MCF 10A (cell line): ENCODE measurements at regions not wholly inside any gene's neighbourhood (a gene's known extent, or its start where the extent isn't known, plus 50 kb on each side); places are given as distances from the start of the nearest gene placed in this dataset.

Experiments used
- BruUV-seq: library from RNA; stranded (reverse); fragments of 400-500 nt; replicated peaks from 2 replicates; lab custom pipeline; 2021; lab: Mats Ljungman, UMichigan
- CTCF ChIA-PET: fragments of 300-600 bp; sonication (Branson Sonifier 250); formaldehyde crosslinking; extraction: SDS; loops from one replicate; lab custom pipeline; 2021; ENCODE audit warnings: antibody characterized with exemption, inconsistent platforms; lab: Yijun Ruan, JAX
- POLR2A ChIA-PET: fragments of 300-600, 350-650 bp; sonication (Branson Sonifier 250); formaldehyde crosslinking; extraction: SDS; loops from one replicate; lab custom pipeline; 2020; ENCODE audit warnings: antibody characterized with exemption, inconsistent platforms; lab: Yijun Ruan, JAX
- DNase-seq: peaks from one replicate; pipeline ENCODE4 v3.0.0-alpha.2; 2018; ENCODE audit not compliant: unreplicated experiment
- H3K27ac Mint-ChIP-seq: one replicate; pipeline ENCODE4 v1.8.0; 2022; ENCODE audit warnings: mild to moderate bottlenecking, low read depth, mixed read lengths; ENCODE audit not compliant: unreplicated experiment
- H3K27me3 Mint-ChIP-seq: one replicate; pipeline ENCODE4 v1.8.0; 2022; ENCODE audit warnings: mixed read lengths; ENCODE audit not compliant: insufficient read depth, unreplicated experiment
- H3K36me3 Mint-ChIP-seq: one replicate; pipeline ENCODE4 v1.8.0; 2022; ENCODE audit warnings: mild to moderate bottlenecking, moderate library complexity, mixed read lengths; ENCODE audit not compliant: insufficient read depth, unreplicated experiment
- H3K4me1 Mint-ChIP-seq: one replicate; pipeline ENCODE4 v1.8.0; 2022; ENCODE audit warnings: mixed read lengths; ENCODE audit not compliant: insufficient read depth, unreplicated experiment
- H3K4me3 Mint-ChIP-seq: one replicate; pipeline ENCODE4 v1.8.0; 2022; ENCODE audit warnings: mild to moderate bottlenecking, moderate library complexity, mixed read lengths; ENCODE audit not compliant: unreplicated experiment
- H3K9me3 Mint-ChIP-seq: one replicate; pipeline ENCODE4 v1.8.0; 2022; ENCODE audit warnings: mixed read lengths; ENCODE audit not compliant: unreplicated experiment
- intact Hi-C: fragments of 100-400 bp; cut with micrococcal nuclease; formaldehyde crosslinking; loops from 2 replicates; pipeline ENCODE4 v1.14.1; 2022
- TF ChIP-seq, protein P1 (sequence below): fragments of 200-600 bp; IDR thresholded peaks from one replicate; pipeline ENCODE4 v1.8.0; 2022; ENCODE audit warnings: antibody characterized with exemption, mild to moderate bottlenecking; ENCODE audit not compliant: unreplicated experiment

DNA sequence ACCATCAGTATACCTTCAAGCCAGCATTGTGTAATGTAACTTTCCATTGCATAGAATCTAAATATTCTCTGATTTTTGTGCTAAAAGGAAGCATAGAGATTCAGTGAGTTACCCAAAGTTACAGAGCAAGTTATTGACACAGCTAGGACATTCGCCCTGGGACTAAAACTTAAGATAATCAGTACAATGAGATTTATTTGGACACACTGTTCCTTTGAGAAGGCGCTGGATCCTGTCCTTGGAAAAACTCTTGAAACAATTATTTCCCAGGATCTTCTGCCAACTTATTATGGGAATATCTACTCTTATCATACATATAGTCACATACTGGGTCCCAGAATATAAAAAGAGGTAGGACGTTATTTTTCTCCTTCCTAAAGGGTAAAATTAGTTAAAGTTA lies 392.0 kb downstream of the UBE2NL start:
- DNase-seq = no peak
- peaks cover 8% of the 10 kb centered on the region for H3K9me3 Mint-ChIP-seq
- TF ChIP-seq, protein P1, sequence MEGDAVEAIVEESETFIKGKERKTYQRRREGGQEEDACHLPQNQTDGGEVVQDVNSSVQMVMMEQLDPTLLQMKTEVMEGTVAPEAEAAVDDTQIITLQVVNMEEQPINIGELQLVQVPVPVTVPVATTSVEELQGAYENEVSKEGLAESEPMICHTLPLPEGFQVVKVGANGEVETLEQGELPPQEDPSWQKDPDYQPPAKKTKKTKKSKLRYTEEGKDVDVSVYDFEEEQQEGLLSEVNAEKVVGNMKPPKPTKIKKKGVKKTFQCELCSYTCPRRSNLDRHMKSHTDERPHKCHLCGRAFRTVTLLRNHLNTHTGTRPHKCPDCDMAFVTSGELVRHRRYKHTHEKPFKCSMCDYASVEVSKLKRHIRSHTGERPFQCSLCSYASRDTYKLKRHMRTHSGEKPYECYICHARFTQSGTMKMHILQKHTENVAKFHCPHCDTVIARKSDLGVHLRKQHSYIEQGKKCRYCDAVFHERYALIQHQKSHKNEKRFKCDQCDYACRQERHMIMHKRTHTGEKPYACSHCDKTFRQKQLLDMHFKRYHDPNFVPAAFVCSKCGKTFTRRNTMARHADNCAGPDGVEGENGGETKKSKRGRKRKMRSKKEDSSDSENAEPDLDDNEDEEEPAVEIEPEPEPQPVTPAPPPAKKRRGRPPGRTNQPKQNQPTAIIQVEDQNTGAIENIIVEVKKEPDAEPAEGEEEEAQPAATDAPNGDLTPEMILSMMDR = no peak
- H3K36me3 Mint-ChIP-seq = no peaks in the 10 kb centered on the region
- POLR2A ChIA-PET = no interaction called here
- H3K27me3 Mint-ChIP-seq = no peaks in the 10 kb centered on the region
- no peak overlapping the region for H3K4me3 Mint-ChIP-seq
- CTCF ChIA-PET = no interaction called here
- no TSS peak for BruUV-seq
- peaks cover 6% of the 10 kb centered on the region for H3K4me1 Mint-ChIP-seq
- H3K27ac Mint-ChIP-seq = no peak overlapping the region
- intact Hi-C loops = no loop called here

DNA sequence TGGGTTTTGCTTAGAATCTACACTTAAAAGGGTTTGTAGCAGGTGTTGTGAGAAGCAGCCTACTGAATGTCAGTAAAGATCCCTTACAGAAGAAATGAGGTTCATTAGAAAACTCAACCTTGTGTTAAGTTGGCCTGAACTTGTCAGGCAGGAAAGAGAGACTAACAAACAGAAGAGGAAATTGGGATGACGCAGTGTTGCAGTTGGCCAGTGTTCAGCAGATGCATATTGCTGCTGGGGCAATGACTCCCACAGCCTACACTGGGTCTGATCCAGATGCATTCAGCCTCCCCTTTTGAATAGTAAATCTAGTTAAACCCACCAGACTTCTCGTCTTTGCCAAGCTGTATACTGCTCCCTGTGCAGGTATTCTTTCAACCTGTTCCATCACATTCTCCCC lies 409.4 kb downstream of the UBE2NL start:
- ChIA-PET POLR2A (no interaction called here), CTCF (no interaction called here)
- TF ChIP-seq, protein P1 = no peak
- intact Hi-C loops = no loop called here
- DNase-seq = peak; percentile 30
- Mint-ChIP-seq H3K4me3 (no peak overlapping the region), H3K27me3 (no peaks in the 10 kb centered on the region), H3K4me1 (peaks cover 10% of the 10 kb centered on the region), H3K27ac (no peak overlapping the region), H3K9me3 (peaks cover 18% of the 10 kb centered on the region), H3K36me3 (no peaks in the 10 kb centered on the region)
- BruUV-seq = no TSS peak

GRCh38 chrX:144295921-144296320 lies 412.1 kb downstream of the UBE2NL start:
- H3K27me3 Mint-ChIP-seq = no peaks in the 10 kb centered on the region
- no peak overlapping the region for H3K27ac Mint-ChIP-seq
- CTCF ChIA-PET = no interaction called here
- POLR2A ChIA-PET = interaction anchor here (0.6 kb wide), 1 partner anchor 302 kb away, joined by 4 read pairs; no protein-coding TSS in a partner anchor
- no TSS peak for BruUV-seq
- no peak overlapping the region for H3K4me3 Mint-ChIP-seq
- no peak for DNase-seq
- TF ChIP-seq, protein P1 = no peak
- intact Hi-C loops = no loop called here
- H3K36me3 Mint-ChIP-seq = no peaks in the 10 kb centered on the region
- peaks cover 10% of the 10 kb centered on the region for H3K4me1 Mint-ChIP-seq
- H3K9me3 Mint-ChIP-seq = peaks cover under 1% of the 10 kb centered on the region

DNA sequence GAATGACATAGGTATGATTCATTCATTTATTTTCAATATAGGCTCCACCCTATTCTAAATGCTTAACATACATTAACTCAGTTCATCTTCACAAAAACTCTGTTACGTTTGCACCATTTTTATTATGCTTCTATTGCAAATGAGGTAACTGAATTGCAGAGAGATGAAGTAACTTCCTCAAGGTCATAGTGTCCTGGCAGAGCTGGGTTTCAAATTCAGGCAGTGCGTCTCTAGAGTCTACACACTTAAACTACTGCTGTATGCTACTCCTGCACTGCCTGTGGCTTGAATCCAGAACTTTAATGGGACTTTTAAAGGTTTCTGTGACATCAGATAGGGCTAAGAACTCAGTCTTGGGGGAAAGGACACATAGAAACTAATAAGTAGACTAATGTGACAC lies 413.4 kb downstream of the UBE2NL start:
- no peak overlapping the region for H3K27ac Mint-ChIP-seq
- no peaks in the 10 kb centered on the region for H3K36me3 Mint-ChIP-seq
- intact Hi-C loops = no loop called here
- ChIA-PET POLR2A (no interaction called here), CTCF (no interaction called here)
- no peaks in the 10 kb centered on the region for H3K9me3 Mint-ChIP-seq
- DNase-seq = no peak
- no TSS peak for BruUV-seq
- no peak overlapping the region for H3K4me3 Mint-ChIP-seq
- H3K27me3 Mint-ChIP-seq = no peaks in the 10 kb centered on the region
- H3K4me1 Mint-ChIP-seq = peaks cover 10% of the 10 kb centered on the region
- TF ChIP-seq, protein P1 = no peak
